T-helper 17 cell (primary cell): ENCODE measurements at regions not wholly inside any gene's neighbourhood (a gene's known extent, or its start where the extent isn't known, plus 50 kb on each side); places are given as distances from the start of the nearest gene placed in this dataset.

Experiments
- ATAC-seq: fragments of 150-1000 bp; cut with Tn5 transposase; 2 replicates; pipeline ENCODE4 v1.10.0; 2021; ENCODE audit warnings: mild to moderate bottlenecking, moderate library complexity
- DNase-seq, 3 donors: peaks; one replicate each; pipeline versions ENCODE4 v3.0.0 to v3.0.0-alpha.2; 2020 to 2021
- H3K9me3 ChIP-seq: one replicate; pipeline ENCODE4 v1.7.0; 2013; ENCODE audit warnings: low read length, mild to moderate bottlenecking; ENCODE audit not compliant: control insufficient read depth, poor library complexity, severe bottlenecking
- H3K27ac Mint-ChIP-seq: one replicate; pipeline ENCODE4 v1.8.0; 2022; ENCODE audit warnings: mild to moderate bottlenecking, moderate library complexity, mixed read lengths
- H3K27me3 Mint-ChIP-seq: one replicate; pipeline ENCODE4 v1.8.0; 2022; ENCODE audit warnings: mixed read lengths
- H3K36me3 Mint-ChIP-seq: one replicate; pipeline ENCODE4 v1.8.0; 2022; ENCODE audit warnings: low read depth, mixed read lengths
- H3K4me1 Mint-ChIP-seq: one replicate; pipeline ENCODE4 v1.8.0; 2022; ENCODE audit warnings: mild to moderate bottlenecking, mixed read lengths
- H3K4me3 Mint-ChIP-seq: one replicate; pipeline ENCODE4 v1.8.0; 2022; ENCODE audit warnings: mild to moderate bottlenecking, moderate library complexity, mixed read lengths

DNA sequence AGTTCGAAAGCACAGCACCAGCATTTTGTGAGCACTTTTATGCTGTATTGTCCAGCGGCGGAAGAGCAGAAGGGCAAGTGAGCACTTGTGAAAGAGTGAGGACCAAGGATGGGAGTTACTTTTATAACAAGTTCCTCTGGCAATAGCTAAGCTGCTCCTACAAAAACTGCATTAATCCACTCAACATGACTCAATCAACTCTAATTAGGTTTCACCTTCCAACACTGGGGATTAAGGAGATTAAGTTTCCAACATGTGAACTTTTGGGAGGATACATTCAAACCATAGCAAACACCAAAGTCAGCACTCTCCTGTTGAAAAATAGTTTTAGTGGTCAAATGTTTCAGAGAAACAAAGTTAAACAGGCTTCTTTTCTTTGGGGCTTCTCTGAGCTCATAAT lies 844.5 kb downstream of the REEP3 start:
- no peaks in the 10 kb centered on the region for H3K36me3 Mint-ChIP-seq
- H3K4me1 Mint-ChIP-seq = no peaks in the 10 kb centered on the region
- no peak overlapping the region for H3K4me3 Mint-ChIP-seq
- no peak overlapping the region for H3K27ac Mint-ChIP-seq
- ATAC-seq (no peak), DNase-seq (no peak)
- H3K9me3 ChIP-seq = no peaks in the 10 kb centered on the region
- no peaks in the 10 kb centered on the region for H3K27me3 Mint-ChIP-seq

DNA sequence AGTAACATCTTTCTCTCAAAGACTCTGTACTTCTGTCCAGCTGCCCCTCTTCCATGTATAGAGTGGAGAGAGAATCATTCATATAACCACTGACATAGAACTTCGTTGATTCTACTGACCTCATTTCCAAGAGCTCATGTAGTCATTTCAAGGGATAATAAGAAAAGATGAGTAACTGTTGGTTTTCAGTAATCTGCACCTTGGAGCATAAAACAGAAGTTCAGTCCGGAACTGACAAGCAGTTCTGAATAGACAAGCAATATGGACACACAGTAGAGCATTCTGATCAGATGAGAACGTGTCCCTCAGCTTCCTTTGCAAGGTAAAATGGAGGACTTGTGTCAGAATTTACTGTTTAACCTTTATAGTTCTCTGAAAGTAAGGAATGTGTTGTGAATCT lies 847.1 kb downstream of the REEP3 start:
- Mint-ChIP-seq H3K27ac (no peak overlapping the region), H3K36me3 (no peaks in the 10 kb centered on the region), H3K27me3 (no peaks in the 10 kb centered on the region), H3K4me3 (no peak overlapping the region), H3K4me1 (no peaks in the 10 kb centered on the region)
- H3K9me3 ChIP-seq = no peaks in the 10 kb centered on the region
- DNase-seq = no peak
- no peak for ATAC-seq

- no peaks in the 10 kb centered on the region for H3K36me3 Mint-ChIP-seq
- no peaks in the 10 kb centered on the region for H3K4me1 Mint-ChIP-seq
- no peak overlapping the region for H3K4me3 Mint-ChIP-seq
- DNase-seq = no peak
- ATAC-seq = no peak
- H3K27ac Mint-ChIP-seq = no peak overlapping the region
- H3K9me3 ChIP-seq = no peaks in the 10 kb centered on the region
- no peaks in the 10 kb centered on the region for H3K27me3 Mint-ChIP-seq
Measured at GRCh38 chr10:64369885-64370773, 848.9 kb downstream of the REEP3 start.

GRCh38 chr10:64374346-64374745 lies 853.1 kb downstream of the REEP3 start:
- H3K36me3 Mint-ChIP-seq = no peaks in the 10 kb centered on the region
- no peak overlapping the region for H3K27ac Mint-ChIP-seq
- ATAC-seq (no peak), DNase-seq (no peak)
- H3K4me1 Mint-ChIP-seq = no peaks in the 10 kb centered on the region
- peaks cover 4% of the 10 kb centered on the region for H3K27me3 Mint-ChIP-seq
- no peak overlapping the region for H3K4me3 Mint-ChIP-seq
- H3K9me3 ChIP-seq = no peaks in the 10 kb centered on the region

DNA sequence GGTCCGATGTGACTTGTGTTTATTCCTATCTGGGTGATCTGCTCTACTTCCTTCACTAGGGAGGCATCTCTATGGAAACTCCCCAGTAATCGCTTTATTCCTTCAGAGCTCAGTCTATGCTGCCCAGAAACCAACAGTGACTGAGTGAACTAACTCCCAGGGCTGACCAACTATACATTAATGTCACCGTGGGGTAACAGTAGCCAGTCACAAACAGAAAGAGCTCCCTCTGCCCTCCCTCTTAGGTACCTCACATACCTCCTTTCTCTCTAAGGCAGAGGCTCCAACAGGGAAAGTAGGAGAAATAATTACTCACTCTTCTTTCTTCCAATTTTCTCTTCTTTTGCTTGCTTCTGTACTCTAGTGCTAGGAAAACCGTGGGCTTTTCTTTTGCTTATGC lies 855.0 kb downstream of the REEP3 start:
- no peak overlapping the region for H3K4me3 Mint-ChIP-seq
- no peaks in the 10 kb centered on the region for H3K4me1 Mint-ChIP-seq
- H3K27me3 Mint-ChIP-seq = peaks cover 4% of the 10 kb centered on the region
- no peaks in the 10 kb centered on the region for H3K36me3 Mint-ChIP-seq
- DNase-seq = no peak
- no peak for ATAC-seq
- no peak overlapping the region for H3K27ac Mint-ChIP-seq
- no peaks in the 10 kb centered on the region for H3K9me3 ChIP-seq

DNA sequence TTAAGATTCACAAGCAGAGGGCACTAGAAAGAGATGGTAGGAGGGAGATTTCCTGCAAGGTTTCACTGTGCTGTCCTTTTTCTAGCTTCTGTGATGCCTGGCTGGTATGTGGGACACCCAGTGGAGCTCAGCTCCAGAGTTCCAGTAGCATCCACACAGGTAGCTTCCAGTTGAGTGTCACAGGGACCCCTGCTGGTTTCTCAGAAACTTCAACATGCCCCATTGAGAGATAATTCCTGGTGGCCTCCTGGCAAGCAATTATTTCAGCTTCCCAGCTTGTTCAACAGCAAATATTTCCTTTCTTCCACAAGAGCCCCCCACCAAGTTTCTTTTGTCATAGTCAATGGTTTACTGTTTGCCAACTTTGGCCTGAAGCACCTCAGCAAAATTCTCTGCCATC lies 858.7 kb downstream of the REEP3 start:
- Mint-ChIP-seq H3K27me3 (peaks cover 4% of the 10 kb centered on the region), H3K4me3 (no peak overlapping the region), H3K27ac (no peak overlapping the region), H3K4me1 (no peaks in the 10 kb centered on the region), H3K36me3 (no peaks in the 10 kb centered on the region)
- DNase-seq = no peak
- H3K9me3 ChIP-seq = no peaks in the 10 kb centered on the region
- ATAC-seq = no peak

DNA sequence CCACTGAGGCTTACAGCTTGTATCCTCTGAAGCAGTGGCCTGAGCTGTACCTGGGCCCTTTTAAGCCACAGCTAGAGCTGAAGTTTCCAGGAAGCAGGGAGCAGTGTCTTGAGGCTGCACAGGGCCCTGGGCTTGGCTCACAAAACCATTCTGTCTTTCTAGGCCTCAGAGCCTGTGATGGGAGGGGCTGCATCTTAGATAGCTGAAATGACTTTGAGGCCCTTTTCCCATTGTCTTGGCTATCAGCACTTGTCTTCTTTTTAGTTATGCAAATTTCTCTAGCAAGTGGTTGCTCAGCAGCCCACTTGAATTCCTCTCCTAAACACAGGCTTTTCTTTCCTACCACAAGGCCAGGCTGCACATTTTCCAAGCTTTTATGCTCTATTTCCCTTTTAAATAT lies 864.2 kb downstream of the REEP3 start:
- no peak for DNase-seq
- H3K4me1 Mint-ChIP-seq = no peaks in the 10 kb centered on the region
- H3K27ac Mint-ChIP-seq = no peak overlapping the region
- no peaks in the 10 kb centered on the region for H3K9me3 ChIP-seq
- no peak for ATAC-seq
- no peaks in the 10 kb centered on the region for H3K36me3 Mint-ChIP-seq
- H3K4me3 Mint-ChIP-seq = no peak overlapping the region
- H3K27me3 Mint-ChIP-seq = no peaks in the 10 kb centered on the region

- H3K27me3 Mint-ChIP-seq = no peaks in the 10 kb centered on the region
- H3K4me3 Mint-ChIP-seq = no peak overlapping the region
- H3K4me1 Mint-ChIP-seq = no peaks in the 10 kb centered on the region
- DNase-seq (no peak), ATAC-seq (no peak)
- H3K27ac Mint-ChIP-seq = no peak overlapping the region
- H3K9me3 ChIP-seq = no peaks in the 10 kb centered on the region
- no peaks in the 10 kb centered on the region for H3K36me3 Mint-ChIP-seq
Measured at GRCh38 chr10:64394744-64395143, 873.5 kb downstream of the REEP3 start.

- no peaks in the 10 kb centered on the region for H3K9me3 ChIP-seq
- no peaks in the 10 kb centered on the region for H3K4me1 Mint-ChIP-seq
- H3K27me3 Mint-ChIP-seq = no peaks in the 10 kb centered on the region
- no peak overlapping the region for H3K27ac Mint-ChIP-seq
- no peak for DNase-seq
- H3K36me3 Mint-ChIP-seq = no peaks in the 10 kb centered on the region
- H3K4me3 Mint-ChIP-seq = no peak overlapping the region
- ATAC-seq = no peak
Measured at GRCh38 chr10:64396105-64396708, 875.0 kb downstream of the REEP3 start.

DNA sequence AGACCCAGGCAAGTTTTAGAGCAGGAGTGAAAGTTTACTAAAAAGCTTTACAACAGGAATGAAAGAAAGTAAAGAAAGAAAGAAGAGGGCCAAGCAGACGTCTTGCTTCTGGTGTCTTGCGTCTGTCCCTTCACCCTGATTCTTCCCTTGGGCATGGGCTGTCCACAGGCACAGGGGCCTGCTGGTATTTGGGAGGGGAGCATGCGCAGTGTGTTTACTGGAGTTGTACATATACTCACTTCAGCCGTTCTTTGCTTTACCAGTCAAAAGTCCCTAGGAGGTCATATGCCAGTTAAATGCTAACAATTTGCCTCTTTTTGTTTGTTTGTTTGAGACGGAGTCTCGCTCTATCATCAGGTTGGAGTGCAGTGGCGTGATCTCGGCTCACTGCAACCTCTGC lies 875.9 kb downstream of the REEP3 start:
- no peak overlapping the region for H3K27ac Mint-ChIP-seq
- H3K9me3 ChIP-seq = no peaks in the 10 kb centered on the region
- no peaks in the 10 kb centered on the region for H3K4me1 Mint-ChIP-seq
- H3K27me3 Mint-ChIP-seq = no peaks in the 10 kb centered on the region
- no peaks in the 10 kb centered on the region for H3K36me3 Mint-ChIP-seq
- H3K4me3 Mint-ChIP-seq = peak overlapping the region; percentile 22
- ATAC-seq (no peak), DNase-seq (no peak)

GRCh38 chr10:64408391-64409183 lies 887.4 kb downstream of the REEP3 start:
- DNase-seq (no peak), ATAC-seq (no peak)
- Mint-ChIP-seq H3K4me3 (no peak overlapping the region), H3K4me1 (no peaks in the 10 kb centered on the region), H3K36me3 (no peaks in the 10 kb centered on the region), H3K27me3 (no peaks in the 10 kb centered on the region), H3K27ac (no peak overlapping the region)
- H3K9me3 ChIP-seq = no peaks in the 10 kb centered on the region

GRCh38 chr10:64409349-64409748 lies 888.1 kb downstream of the REEP3 start:
- Mint-ChIP-seq H3K4me1 (no peaks in the 10 kb centered on the region), H3K4me3 (no peak overlapping the region), H3K27ac (no peak overlapping the region), H3K27me3 (no peaks in the 10 kb centered on the region), H3K36me3 (no peaks in the 10 kb centered on the region)
- DNase-seq = no peak
- ATAC-seq = no peak
- H3K9me3 ChIP-seq = no peaks in the 10 kb centered on the region

GRCh38 chr10:64416011-64416410 lies 894.8 kb downstream of the REEP3 start:
- DNase-seq = no peak
- no peaks in the 10 kb centered on the region for H3K36me3 Mint-ChIP-seq
- H3K9me3 ChIP-seq = no peaks in the 10 kb centered on the region
- no peak for ATAC-seq
- no peak overlapping the region for H3K27ac Mint-ChIP-seq
- H3K4me3 Mint-ChIP-seq = no peak overlapping the region
- no peaks in the 10 kb centered on the region for H3K27me3 Mint-ChIP-seq
- H3K4me1 Mint-ChIP-seq = no peaks in the 10 kb centered on the region
